HS-27A (cell line): ENCODE measurements at regions not wholly inside any gene's neighbourhood (a gene's known extent, or its start where the extent isn't known, plus 50 kb on each side); places are given as distances from the start of the nearest gene placed in this dataset.

Experiments
- DNase-seq: peaks from one replicate; pipeline ENCODE4 v3.0.0-alpha.2; 2012; ENCODE audit warnings: low read depth, missing footprints

DNA sequence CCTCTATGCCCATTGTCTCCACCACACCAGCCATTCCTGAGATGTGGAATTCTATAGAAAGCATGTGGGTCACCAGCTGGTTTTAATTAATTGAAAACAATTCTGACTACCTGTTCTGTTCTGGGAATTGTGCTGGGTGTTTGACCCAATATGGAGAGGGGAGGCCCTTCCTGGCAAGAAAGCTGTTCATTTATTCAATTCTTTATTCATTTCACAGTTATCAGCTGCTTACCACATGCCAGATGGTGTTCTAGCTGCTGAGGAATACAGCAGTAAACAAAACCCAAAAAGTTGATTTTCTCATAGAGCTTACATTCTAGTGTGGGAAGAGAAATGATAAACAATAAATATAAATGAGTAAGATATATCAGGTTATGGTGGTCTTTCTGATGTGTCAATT is 296.1 kb upstream of the RASGRP1 start:
- no peak for DNase-seq

DNA sequence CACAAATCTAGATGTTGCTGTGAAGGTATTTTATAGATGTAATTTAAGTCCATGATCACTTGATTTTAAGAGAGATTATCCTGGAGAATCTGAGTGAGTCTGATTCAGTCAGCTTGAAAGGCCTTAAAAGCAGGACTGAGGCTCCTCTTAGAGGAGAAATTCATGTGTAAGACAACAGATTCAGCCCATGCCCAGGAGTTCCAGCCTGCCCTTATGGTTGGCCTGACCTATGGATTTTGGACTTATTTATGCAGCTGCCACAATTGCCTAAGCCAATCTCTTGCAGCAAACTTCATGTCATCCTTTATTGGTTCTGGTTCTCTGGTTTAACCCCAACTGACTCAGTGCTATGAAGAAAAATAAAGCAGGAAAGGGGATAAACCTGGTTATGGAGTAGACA is 296.5 kb upstream of the RASGRP1 start:
- DNase-seq = no peak

DNA sequence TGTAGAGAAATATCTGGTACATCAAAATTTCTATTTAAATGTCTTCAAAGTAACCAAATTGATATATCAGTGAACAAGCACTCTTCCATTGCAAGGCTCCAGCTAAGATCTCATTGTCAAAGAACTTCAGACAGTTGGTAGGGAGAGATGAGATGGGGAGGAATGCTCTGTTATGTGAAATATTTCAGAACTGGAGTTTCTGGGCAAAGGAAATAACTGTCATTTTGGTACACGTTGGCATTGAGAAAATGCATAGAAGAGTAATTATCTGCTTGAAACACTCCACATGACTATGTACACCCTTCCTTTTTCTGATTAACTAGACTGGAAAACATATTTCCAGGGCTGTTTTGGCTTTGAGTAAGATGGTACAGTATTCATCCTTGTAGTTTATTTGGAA is 297.5 kb upstream of the RASGRP1 start:
- DNase-seq = no peak

DNA sequence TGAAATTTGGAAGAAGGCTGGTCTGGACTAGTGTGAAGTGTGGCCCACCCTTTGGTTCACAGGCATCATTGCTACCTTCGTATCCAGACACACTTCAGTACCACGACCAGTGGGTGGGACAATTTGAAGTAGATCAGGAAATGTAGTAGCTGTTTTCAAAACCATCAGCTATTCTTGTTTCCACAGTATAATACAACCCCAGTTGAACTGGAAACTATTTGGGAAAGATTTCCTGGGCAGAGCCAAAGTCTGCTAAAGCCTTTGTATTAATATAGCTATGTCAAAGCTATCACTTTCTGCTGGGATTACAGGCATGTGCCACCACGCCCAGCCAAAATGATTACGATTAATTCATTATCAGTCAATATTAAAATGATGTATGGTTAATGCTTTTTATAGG is 298.8 kb upstream of the RASGRP1 start:
- DNase-seq = no peak

DNA sequence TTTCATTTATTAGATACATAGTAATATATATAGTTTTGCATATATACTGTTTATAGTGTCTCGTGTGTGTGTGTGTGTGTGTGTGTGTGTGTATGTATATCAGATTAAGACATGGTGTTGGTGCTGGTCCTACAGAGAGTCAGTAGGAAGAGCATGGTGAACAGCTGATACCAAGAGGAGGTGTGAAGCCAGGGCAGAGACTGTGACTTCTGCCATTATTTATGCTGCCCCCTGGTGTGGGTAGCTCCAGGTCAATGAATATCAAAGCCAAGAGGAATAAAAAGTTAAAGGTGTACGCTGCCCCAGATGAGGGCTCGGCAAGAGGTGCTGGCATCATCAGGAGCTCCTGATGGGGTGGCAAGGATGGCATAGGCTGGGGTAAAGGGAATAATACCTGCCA is 299.5 kb upstream of the RASGRP1 start:
- no peak for DNase-seq

DNA sequence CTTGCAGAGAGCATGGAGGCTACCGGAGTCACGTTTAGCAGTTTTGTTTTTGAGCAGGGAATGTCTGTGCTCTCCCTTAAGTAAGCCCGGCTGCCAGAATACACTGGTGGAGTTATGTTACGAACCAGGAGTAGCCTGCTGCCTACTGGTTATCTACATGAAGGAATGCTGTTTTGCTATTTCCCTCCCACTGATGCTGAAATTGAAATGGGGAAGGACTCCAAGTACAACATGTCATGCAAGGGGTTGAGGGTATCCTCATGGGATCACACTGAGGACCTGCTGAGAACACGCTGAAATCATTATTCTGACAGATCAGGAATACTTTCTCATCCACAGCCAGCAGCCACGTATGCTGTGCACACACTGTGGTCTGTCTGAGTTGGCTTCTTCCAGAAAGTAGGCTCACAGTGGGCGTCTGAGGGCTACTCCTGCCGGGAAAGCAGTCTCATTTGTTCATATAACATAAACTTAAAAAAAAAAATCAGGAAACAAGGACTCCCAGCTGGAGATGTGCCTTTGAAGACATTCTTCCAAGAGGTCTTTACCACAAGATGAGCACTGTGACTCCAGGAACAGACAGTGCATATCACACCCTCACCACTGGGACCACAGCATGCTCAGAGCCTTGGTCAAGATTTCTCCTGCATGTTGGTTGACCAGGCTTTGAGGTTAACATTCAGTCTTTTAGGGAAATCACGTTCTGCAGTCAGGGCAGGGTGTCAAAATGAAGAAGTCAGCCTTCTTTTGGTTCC is 300.4 kb upstream of the RASGRP1 start:
- no peak for DNase-seq

DNA sequence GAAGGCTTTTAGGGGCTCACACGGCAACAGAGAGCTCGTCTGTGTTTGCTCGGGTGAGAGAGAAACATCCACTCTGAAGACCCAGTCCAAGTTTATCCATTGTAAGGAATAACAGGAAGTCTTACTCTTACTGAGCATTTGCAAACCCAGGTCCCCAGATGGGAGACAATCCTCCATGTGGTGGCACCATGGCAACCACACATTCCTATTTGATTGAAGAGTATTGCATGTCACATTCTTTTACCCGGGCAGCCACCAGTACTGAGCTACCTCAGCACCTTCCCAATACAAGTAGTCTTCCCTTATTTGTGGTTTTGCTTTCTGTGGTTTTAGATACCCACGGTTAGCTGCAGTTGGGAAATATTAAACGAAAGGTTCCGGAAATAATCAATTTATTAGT is 302.9 kb upstream of the RASGRP1 start:
- no peak for DNase-seq

DNA sequence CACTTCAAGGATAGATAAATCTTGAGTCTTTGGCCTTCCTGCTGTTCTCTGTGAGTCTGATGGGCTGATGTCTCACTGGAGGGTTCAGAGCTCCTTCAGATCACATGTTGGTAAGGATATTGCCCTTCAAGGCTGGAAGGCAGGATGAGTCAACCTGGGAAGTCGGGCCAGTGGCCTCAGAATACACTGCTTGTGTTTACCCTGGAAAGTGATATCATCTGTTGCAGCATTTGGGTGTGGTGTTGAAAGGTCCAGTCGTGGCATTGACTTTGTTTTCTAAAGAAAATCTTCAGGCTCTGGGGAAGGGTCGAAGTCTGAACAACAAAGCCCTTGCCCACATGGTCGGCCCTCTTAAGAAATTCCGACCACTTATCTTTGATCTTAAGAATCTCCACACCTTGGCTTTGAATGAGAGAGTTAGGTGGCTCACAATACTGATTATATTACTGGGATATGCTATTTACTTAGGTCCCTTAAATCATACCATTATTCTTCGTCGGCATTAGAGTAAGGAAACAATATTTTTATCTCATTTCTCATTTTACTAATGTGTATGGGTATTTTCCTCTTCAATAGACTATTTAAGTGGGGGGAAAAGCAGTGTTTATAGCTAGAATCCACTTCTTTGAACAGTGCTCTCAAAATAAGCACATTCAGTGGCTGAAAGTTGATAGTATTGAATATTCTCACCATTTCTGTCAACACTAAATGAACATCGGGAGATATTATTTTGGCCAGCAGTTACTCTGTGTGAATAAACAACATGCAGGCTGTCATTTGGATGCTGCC is 303.9 kb upstream of the RASGRP1 start:
- DNase-seq = peak; percentile 81

DNA sequence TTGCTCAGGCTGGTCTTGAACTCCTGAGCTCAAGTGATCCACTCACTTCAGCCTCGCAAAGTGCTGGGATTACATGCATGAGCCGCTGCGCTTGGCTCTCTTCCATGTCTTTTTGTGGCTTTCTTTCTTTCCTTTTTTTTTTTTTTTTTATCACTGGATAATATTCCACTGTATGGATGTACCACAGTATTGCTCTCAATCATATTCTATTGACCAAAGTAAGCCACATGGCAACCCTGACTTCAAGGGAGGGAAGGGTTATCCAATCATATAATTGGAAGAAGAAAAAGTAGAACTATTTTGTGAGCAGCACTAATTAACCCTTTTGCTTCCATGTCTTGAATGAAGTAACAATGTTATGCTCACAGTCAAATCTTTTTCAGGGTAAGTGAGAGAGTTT is 307.0 kb upstream of the RASGRP1 start:
- DNase-seq = no peak

DNA sequence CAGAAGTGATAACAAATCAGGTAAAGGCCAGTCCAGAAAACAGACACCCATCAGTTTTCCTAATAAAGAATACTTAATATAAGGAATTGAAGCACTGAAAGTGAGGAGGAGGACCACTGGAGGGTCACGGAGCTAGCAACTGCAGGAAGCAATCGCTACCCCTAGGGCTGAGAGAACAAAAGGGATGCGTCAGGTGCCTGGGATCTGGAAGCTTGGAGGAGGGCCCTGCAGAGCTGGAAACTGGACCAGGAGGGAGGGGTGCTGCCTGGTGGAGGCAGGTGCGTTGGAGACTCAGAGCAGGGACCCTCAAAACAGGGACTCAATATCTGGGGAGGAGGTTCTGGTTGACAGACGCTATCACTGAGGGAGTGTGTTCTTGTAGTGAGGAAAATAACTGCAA is 308.1 kb upstream of the RASGRP1 start:
- DNase-seq = no peak

DNA sequence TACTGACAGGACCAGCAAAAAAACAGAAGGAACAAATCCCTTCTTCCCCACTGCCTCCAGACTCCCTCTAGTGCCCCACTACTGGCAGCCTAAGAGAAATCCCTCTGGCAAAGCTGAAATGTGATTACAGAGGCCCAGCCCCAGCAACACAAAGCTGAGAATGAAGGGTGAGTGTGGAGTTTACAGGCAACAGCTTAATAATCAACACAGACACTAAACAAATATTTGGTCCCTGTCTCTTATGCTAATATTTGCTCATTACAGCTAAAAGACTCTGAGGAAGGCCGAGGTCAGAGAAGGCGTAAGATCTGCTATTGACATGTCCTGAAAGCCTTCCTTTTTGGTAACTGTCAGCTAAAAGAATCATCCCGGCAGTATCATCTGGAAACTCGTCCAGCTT is 308.5 kb upstream of the RASGRP1 start:
- DNase-seq = no peak

DNA sequence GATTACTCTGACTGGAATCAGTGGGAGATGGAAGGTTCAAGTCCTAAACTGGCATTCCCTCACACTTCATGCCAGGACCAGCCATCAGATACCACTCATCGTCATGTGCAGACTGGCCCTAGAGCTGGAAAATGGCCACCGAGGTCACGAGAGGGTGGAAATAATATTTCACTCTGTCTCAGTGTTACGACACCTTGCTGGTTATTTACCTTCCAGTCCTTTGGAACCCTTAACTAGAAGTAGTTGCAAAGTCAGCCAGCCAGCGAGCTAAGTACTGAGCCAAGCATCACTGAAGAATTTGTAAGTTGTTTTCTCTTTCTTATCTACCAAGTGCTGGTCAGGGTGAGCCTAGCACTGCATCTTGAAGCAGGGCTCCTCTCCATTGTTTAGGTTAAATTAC is 309.9 kb upstream of the RASGRP1 start:
- no peak for DNase-seq

DNA sequence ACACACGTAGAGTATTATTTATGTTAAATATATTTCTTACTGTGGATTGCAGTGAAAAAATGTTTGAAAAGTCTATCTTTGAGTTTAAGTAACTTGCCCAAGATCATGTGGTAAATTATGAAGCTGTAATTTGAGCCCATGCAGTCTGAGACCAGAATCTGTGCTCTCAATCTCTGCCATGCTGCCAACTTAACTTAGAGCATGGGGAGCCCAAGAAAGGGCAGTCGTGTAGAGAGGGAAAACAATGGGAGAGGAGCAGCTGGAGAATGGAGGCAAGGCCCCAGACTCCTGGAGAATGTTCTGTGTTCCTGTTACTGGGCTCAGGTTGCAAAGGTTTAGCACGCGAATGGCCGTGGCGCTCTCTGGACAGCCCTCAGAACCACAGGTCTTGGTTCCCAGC is 311.6 kb upstream of the RASGRP1 start:
- DNase-seq = no peak

DNA sequence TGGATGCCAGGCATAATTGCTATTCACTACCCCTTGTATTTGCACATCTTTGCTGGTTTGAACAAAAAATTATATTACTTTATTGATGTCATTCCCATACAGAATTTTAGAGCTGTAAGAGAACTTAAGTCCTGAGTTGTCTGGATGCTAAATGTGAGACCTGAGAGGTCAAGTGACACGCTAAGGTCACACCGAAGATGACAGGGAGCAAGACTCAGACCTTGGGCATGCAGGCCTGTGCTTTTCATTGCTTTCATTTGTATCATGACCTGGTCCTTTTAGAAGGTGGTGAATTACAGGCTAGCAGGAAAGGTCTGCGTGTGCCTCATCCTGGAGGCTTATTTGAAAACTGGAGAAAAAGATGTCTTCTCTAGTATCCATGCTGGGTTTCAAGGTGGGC is 312.0 kb upstream of the RASGRP1 start:
- DNase-seq = no peak

DNA sequence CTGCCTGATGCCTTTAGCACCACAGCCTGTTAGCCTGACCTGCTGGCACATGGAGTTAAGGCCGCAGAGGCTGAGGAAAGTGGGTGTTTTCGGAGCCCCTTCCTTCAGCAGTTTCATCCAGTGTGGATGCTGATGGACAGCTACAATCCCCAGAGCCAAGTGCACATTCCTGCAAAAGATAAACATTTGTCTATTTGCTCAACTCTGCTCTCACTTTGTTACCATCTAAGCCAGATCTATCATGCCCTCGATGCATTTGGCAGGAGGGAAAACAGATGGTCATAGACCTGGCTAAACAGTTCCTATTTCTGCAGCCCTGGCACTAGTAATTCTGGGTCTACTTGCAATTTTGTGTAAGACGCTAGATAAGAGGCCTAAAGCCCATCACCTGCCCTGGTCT is 312.9 kb upstream of the RASGRP1 start:
- DNase-seq = no peak

DNA sequence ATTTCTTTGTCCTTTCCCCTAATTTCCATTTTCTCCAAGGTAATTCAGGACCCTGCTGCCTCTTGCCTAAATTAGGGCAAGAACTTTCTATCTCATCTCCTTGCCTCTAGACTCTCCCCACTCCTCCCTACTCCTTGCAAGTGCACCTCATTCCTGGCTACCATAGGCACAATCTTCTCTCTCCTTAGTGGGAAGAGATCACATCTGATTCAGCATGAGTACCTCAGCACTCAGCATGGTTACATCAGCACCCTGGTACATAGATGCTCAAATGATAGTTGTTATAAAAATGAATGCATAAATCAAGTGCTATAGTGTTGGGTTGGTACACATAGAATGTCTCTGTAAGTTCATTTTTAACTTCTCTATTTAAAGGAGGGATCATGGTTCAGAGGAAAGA is 313.4 kb upstream of the RASGRP1 start:
- no peak for DNase-seq

DNA sequence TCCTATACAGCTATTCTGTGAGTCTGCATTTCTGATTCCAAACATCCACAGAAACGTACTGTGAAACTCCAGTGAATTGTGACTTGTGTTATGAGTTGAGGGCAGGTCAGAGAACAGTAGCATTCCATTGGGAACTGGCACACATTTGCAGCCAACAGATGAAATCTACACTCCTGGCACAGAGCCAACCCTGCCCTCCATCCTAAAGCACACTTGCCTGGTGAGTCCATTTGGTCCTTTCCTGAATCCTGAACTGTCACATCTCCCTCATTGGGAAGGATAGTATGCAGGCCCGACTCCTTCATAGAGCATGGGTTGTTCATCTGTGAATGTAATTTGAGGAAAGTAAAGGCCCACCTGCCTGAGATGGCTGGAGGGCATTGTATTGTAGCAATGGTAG is 314.3 kb upstream of the RASGRP1 start:
- peak; percentile 47 for DNase-seq

DNA sequence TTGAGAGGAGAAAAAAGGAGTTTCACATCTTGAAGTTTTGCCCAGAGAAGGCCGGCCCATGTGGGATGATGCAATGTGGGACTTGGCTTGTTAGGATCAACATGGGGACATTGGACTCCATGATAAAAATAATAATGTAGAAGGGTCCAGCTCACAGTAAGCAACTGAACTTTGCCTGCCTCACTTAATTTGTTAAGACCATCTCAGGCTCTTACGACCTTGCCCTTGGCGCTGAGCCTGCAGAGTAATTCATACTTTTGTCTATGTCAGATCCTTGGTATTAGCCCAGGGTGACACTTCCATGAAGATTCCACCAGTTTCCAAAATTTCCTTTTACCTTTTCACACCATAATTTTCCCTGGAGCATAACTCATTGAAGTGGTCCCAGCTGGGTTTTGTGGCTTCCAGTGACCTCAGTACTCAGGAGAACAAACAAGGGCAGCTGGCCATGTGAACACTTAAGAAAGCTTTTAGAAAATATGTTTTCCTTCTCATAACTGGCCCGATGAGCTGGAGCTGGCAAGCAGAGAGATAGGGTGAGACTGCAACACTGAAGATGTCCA is 315.4 kb upstream of the RASGRP1 start:
- DNase-seq = no peak

DNA sequence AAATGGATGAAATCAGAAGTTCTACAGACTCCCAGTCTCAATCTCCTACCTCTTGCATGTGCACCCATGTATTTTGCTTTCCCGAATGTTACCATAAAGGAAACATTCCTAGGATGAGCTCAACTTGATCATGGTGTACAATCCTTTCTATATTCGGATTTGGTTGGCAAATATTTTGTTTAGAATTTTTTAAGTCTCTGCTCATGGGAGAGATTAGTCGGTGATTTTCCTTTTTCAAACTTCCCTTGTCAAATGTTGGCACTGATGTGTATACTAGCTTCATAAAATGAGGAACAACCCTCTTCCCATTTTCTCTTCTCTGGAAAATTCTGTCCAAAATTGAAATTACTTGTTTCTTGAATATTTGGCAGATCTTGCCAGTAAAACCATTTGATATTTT is 317.6 kb upstream of the RASGRP1 start:
- DNase-seq = no peak

DNA sequence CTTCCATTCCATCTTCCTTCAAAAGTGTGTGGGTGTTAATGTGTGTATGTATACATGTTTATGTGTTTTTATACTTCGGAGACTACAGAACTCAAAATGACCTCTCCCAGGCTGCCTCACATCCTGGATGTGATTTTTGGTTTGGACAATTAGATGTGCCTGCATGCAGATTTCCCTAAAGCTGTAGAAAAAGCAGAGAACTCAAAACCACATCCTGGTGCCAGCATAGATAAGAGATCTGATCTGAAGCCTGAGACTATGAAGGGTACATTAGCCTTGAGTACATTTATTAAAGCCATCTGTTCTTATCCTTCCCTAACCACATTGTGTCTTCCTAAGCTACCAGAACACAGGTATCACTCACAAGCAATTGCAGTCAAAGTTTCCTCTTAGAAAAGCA is 319.4 kb upstream of the RASGRP1 start:
- no peak for DNase-seq

DNA sequence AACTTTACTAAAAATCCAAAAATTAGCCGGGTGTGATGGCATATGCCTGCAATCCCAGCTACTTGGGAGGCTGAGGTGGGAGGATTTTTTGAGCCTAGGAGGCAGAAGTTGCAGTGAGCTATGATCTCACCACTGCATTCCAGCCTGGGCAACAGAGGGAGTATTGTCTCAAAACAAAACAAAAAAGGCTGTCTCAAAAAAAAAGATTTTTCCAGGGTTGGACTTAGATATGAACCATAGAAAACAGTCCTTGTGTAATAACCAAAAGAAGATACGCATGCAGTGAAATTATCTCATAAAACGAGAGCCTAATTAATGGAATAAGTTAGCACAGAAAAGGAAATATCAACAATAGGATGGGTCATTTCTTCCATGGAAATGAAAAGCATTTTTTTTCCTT is 320.4 kb upstream of the RASGRP1 start:
- no peak for DNase-seq

DNA sequence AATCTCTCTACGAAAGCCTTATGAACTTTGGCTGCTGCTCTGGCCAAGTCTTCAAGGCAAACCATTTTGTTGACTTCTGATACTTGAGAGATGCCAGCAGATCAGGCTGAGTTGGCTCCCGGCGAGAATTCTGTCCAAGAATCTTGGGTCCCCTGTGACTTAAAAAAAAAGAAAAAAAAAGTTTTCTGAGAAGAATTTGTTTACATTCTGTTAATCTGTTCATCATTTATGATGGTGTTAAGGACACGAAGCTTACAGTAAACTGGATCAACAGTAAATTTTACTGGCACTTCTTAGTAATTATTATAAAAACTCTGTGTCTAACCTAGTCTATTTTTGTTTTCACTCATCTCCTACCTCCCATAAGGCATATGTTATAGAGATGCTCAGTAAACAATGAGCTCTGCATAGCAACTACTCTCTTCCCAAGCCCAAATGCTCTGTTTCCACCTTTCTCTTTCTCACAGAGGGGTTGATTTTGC is 320.9 kb upstream of the RASGRP1 start:
- DNase-seq = no peak
